HG03354 (cell line): ENCODE measurements at regions not wholly inside any gene's neighbourhood (a gene's known extent, or its start where the extent isn't known, plus 50 kb on each side); places are given as distances from the start of the nearest gene placed in this dataset.

Experiments
- ATAC-seq: cut with Tn5 transposase; IDR thresholded peaks from one replicate; pipeline ENCODE4 v1.9.1; 2021; ENCODE audit warnings: mild to moderate bottlenecking; ENCODE audit not compliant: unreplicated experiment, poor library complexity, severe bottlenecking

GRCh38 chr11:37774441-37774840 is 1176.4 kb upstream of the RAG2 start:
- ATAC-seq: no peak

GRCh38 chr11:37770145-37770544 is 1172.1 kb upstream of the RAG2 start:
- ATAC-seq: no peak

GRCh38 chr11:37762079-37762478 is 1164.0 kb upstream of the RAG2 start:
- no peak for ATAC-seq

- no peak for ATAC-seq
Observed at GRCh38 chr11:37755521-37755920, 1157.5 kb upstream of the RAG2 start.

GRCh38 chr11:37748641-37749040 is 1150.6 kb upstream of the RAG2 start:
- no peak for ATAC-seq

GRCh38 chr11:37747121-37747520 is 1149.1 kb upstream of the RAG2 start:
- no peak for ATAC-seq

GRCh38 chr11:37727371-37727770 is 1129.3 kb upstream of the RAG2 start:
- ATAC-seq: no peak

- ATAC-seq: no peak
Observed at GRCh38 chr11:37724315-37724714, 1126.3 kb upstream of the RAG2 start.

- no peak for ATAC-seq
Observed at GRCh38 chr11:37721485-37721884, 1123.4 kb upstream of the RAG2 start.

GRCh38 chr11:37718431-37718999 is 1120.5 kb upstream of the RAG2 start:
- ATAC-seq: no peak

GRCh38 chr11:37712251-37712650 is 1114.2 kb upstream of the RAG2 start:
- ATAC-seq: no peak

GRCh38 chr11:37710031-37710430 is 1112.0 kb upstream of the RAG2 start:
- no peak for ATAC-seq

GRCh38 chr11:37704791-37705190 is 1106.8 kb upstream of the RAG2 start:
- ATAC-seq: no peak

- no peak for ATAC-seq
Observed at GRCh38 chr11:37699644-37700043, 1101.6 kb upstream of the RAG2 start.

- ATAC-seq: no peak
Observed at GRCh38 chr11:37695283-37695682, 1097.2 kb upstream of the RAG2 start.

GRCh38 chr11:37689951-37690350 is 1091.9 kb upstream of the RAG2 start:
- no peak for ATAC-seq

GRCh38 chr11:37688456-37688855 is 1090.4 kb upstream of the RAG2 start:
- no peak for ATAC-seq

GRCh38 chr11:37687130-37687529 is 1089.1 kb upstream of the RAG2 start:
- no peak for ATAC-seq

- ATAC-seq: no peak
Observed at GRCh38 chr11:37671321-37671720, 1073.3 kb upstream of the RAG2 start.

GRCh38 chr11:37666960-37667359 is 1068.9 kb upstream of the RAG2 start:
- no peak for ATAC-seq

GRCh38 chr11:37657645-37658044 is 1059.6 kb upstream of the RAG2 start:
- no peak for ATAC-seq

GRCh38 chr11:37647767-37648166 is 1049.7 kb upstream of the RAG2 start:
- no peak for ATAC-seq
